ENCODE measurements at regions not wholly inside any gene's neighbourhood (a gene's known extent, or its start where the extent isn't known, plus 50 kb on each side); places are given as distances from the start of the nearest gene placed in this dataset.

DNA sequence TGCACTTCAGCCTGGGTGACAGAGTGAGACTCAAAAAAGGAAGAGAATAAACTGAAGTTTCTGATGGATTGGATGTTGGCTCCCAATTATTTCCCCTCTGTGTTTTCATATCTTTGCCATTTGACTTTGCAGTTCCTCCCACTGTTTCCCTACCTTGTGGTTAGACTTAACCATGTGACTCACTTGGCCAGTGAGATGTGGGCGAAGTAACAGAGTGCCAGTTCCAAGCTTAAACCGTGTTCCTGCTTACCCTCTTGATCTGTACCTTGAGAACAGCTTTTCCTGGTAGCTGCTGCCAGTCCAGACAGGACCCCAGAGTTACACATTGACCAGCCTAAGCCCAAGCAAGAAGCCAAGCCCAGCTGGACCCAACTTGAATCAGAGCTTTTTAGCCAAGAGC is 323.4 kb downstream of the LTN1 start:
- in situ Hi-C loops (cut with HindIII; ENCODE audit: low pct_unique_long_range_greater_than_20kb, low sequenced_read_pairs), result no loop called here
- Histone ChIP-seq H3K4me3 (ENCODE audit: low read depth in 2 of 2, low read length in 2 of 2) (no peak overlapping the region), H3K9me3 (ENCODE audit: control insufficient read depth, insufficient read depth, low read depth, low read length) (no peaks in the 10 kb centered on the region), H3K36me3 (ENCODE audit: control insufficient read depth, insufficient read depth, low read length) (no peaks in the 10 kb centered on the region), H3K27ac (ENCODE audit: low read length) (no peak overlapping the region), H3K4me1 (ENCODE audit: control insufficient read depth, insufficient read depth, low read length) (no peaks in the 10 kb centered on the region), H3K27me3 (ENCODE audit: control insufficient read depth, insufficient read depth, low read length) (no peaks in the 10 kb centered on the region)
- no TSS peak for BruUV-seq (replicated peaks)
- intact Hi-C loops (cut with micrococcal nuclease; ENCODE audit: unreplicated experiment), result no loop called here
- no peak for TF ChIP-seq POLR2AphosphoS5 (IDR thresholded peaks at IDR 0.05; ENCODE audit: low read depth, low read length)
- TF ChIP-seq TCF7L2 (IDR thresholded peaks at IDR 0.05; ENCODE audit: low read depth, low read length), result no peak
- TF ChIP-seq SIN3A (IDR thresholded peaks at IDR 0.05; ENCODE audit: borderline replicate concordance, insufficient read depth, low read depth, low read length), result no peak
- no peak for TF ChIP-seq CTCF (IDR thresholded peaks at IDR 0.05)
- TF ChIP-seq, protein P1, sequence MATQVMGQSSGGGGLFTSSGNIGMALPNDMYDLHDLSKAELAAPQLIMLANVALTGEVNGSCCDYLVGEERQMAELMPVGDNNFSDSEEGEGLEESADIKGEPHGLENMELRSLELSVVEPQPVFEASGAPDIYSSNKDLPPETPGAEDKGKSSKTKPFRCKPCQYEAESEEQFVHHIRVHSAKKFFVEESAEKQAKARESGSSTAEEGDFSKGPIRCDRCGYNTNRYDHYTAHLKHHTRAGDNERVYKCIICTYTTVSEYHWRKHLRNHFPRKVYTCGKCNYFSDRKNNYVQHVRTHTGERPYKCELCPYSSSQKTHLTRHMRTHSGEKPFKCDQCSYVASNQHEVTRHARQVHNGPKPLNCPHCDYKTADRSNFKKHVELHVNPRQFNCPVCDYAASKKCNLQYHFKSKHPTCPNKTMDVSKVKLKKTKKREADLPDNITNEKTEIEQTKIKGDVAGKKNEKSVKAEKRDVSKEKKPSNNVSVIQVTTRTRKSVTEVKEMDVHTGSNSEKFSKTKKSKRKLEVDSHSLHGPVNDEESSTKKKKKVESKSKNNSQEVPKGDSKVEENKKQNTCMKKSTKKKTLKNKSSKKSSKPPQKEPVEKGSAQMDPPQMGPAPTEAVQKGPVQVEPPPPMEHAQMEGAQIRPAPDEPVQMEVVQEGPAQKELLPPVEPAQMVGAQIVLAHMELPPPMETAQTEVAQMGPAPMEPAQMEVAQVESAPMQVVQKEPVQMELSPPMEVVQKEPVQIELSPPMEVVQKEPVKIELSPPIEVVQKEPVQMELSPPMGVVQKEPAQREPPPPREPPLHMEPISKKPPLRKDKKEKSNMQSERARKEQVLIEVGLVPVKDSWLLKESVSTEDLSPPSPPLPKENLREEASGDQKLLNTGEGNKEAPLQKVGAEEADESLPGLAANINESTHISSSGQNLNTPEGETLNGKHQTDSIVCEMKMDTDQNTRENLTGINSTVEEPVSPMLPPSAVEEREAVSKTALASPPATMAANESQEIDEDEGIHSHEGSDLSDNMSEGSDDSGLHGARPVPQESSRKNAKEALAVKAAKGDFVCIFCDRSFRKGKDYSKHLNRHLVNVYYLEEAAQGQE (IDR thresholded peaks at IDR 0.05; ENCODE audit: insufficient read depth in 1 of 2, low read depth in 2 of 2, low read length in 1 of 2), result no peak
- DNase-seq (ENCODE audit: low read depth, low spot score), result no peak
- ChIA-PET CTCF (no interaction called here), POLR2A (no interaction called here)
- ATAC-seq, result no peak

DNA sequence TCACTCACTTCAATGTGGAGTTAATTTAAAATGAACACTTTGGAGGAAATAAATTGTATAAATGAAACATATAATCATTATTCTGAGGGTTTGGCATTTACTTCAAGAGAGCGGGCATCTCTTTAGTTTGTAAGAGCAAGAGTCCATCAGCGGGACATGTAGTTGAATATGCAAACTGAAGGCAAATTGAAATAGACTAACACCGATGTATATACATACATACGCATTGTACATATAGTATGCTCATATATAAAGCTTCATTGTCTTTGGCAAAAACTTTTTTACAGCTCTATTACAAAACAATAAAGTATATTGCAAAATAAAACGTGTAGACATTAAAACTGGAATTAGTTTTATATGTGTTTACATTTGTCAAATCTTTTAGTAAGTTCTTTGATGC is 328.9 kb downstream of the LTN1 start:
- ChIA-PET POLR2A (no interaction called here), CTCF (no interaction called here)
- intact Hi-C loops (cut with micrococcal nuclease; ENCODE audit: unreplicated experiment), result no loop called here
- H3K36me3 ChIP-seq (ENCODE audit: control insufficient read depth, insufficient read depth, low read length), result no peaks in the 10 kb centered on the region
- no peaks in the 10 kb centered on the region for H3K27me3 ChIP-seq (ENCODE audit: control insufficient read depth, insufficient read depth, low read length)
- no peak for ATAC-seq
- H3K4me1 ChIP-seq (ENCODE audit: control insufficient read depth, insufficient read depth, low read length), result no peaks in the 10 kb centered on the region
- BruUV-seq (replicated peaks), result no TSS peak
- H3K4me3 ChIP-seq (ENCODE audit: low read depth in 2 of 2, low read length in 2 of 2), result no peak overlapping the region
- TF ChIP-seq POLR2AphosphoS5 (IDR thresholded peaks at IDR 0.05; ENCODE audit: low read depth, low read length) (no peak), CTCF (IDR thresholded peaks at IDR 0.05) (no peak), SIN3A (IDR thresholded peaks at IDR 0.05; ENCODE audit: borderline replicate concordance, insufficient read depth, low read depth, low read length) (no peak), TCF7L2 (IDR thresholded peaks at IDR 0.05; ENCODE audit: low read depth, low read length) (no peak)
- TF ChIP-seq, protein P1 (IDR thresholded peaks at IDR 0.05; ENCODE audit: insufficient read depth in 1 of 2, low read depth in 2 of 2, low read length in 1 of 2), result no peak
- in situ Hi-C loops (cut with HindIII; ENCODE audit: low pct_unique_long_range_greater_than_20kb, low sequenced_read_pairs), result no loop called here
- no peak overlapping the region for H3K27ac ChIP-seq (ENCODE audit: low read length)
- no peak for DNase-seq (ENCODE audit: low read depth, low spot score)
- no peaks in the 10 kb centered on the region for H3K9me3 ChIP-seq (ENCODE audit: control insufficient read depth, insufficient read depth, low read depth, low read length)
